ENCODE measurements at regions not wholly inside any gene's neighbourhood (a gene's known extent, or its start where the extent isn't known, plus 50 kb on each side); places are given as distances from the start of the nearest gene placed in this dataset.

GRCh38 chr4:155559915-155560314 lies 106.7 kb upstream of the GUCY1A1 start:
- DNase-seq (ENCODE audit: low read depth, low spot score) = no peak
- H3K9ac ChIP-seq (ENCODE audit: insufficient read length, low read depth) = no peak overlapping the region
- no peaks in the 10 kb centered on the region for H3K9me3 ChIP-seq (ENCODE audit: insufficient read depth, low read length)
- H3K27me3 ChIP-seq (ENCODE audit: insufficient read depth, insufficient read length) = no peaks in the 10 kb centered on the region
- no peaks in the 10 kb centered on the region for H3K36me3 ChIP-seq (ENCODE audit: insufficient read depth, insufficient read length, low read length)
- no peaks in the 10 kb centered on the region for H3K4me1 ChIP-seq (ENCODE audit: insufficient read depth, insufficient read length)
- no peak overlapping the region for H3K4me3 ChIP-seq (ENCODE audit: insufficient read length, low read depth)
- TF ChIP-seq SUZ12 (IDR thresholded peaks at IDR 0.05; ENCODE audit: extremely low read depth, insufficient read depth, insufficient read length) (no peak), ZNF274 (IDR thresholded peaks at IDR 0.05; ENCODE audit: low read depth, low read length) (no peak), YY1 (IDR thresholded peaks at IDR 0.05; ENCODE audit: insufficient read depth, insufficient read length) (no peak)

GRCh38 chr4:155552180-155552579 lies 114.5 kb upstream of the GUCY1A1 start:
- no peaks in the 10 kb centered on the region for H3K27me3 ChIP-seq (ENCODE audit: insufficient read depth, insufficient read length)
- TF ChIP-seq SUZ12 (IDR thresholded peaks at IDR 0.05; ENCODE audit: extremely low read depth, insufficient read depth, insufficient read length) (no peak), YY1 (IDR thresholded peaks at IDR 0.05; ENCODE audit: insufficient read depth, insufficient read length) (no peak), ZNF274 (IDR thresholded peaks at IDR 0.05; ENCODE audit: low read depth, low read length) (no peak)
- peak overlapping the region; percentile 50 for H3K9ac ChIP-seq (ENCODE audit: insufficient read length, low read depth)
- H3K4me1 ChIP-seq (ENCODE audit: insufficient read depth, insufficient read length) = no peaks in the 10 kb centered on the region
- H3K9me3 ChIP-seq (ENCODE audit: insufficient read depth, low read length) = no peaks in the 10 kb centered on the region
- H3K36me3 ChIP-seq (ENCODE audit: insufficient read depth, insufficient read length, low read length) = no peaks in the 10 kb centered on the region
- peak; percentile 15 for DNase-seq (ENCODE audit: low read depth, low spot score)
- no peak overlapping the region for H3K4me3 ChIP-seq (ENCODE audit: insufficient read length, low read depth)

DNA sequence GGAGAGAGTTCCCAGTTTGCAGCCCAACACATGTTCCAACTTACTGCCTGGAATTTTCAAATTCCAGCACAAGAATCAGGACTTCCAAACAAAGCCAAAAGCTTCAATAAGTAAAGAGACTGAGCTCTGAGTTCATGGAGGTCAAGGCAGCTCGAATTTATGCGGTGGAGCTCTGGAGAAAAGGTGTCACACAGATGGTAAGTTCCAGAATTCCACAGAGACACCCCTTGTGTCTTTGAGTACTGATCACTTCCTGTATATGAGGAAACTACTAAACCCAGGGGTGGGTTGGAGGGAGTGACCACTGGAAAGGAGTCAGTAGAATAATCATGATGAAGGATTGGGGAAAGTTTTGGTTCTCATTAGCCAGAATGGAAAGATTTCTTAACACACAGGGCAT lies 118.5 kb upstream of the GUCY1A1 start:
- Histone ChIP-seq H3K4me1 (ENCODE audit: insufficient read depth, insufficient read length) (no peaks in the 10 kb centered on the region), H3K27me3 (ENCODE audit: insufficient read depth, insufficient read length) (no peaks in the 10 kb centered on the region), H3K36me3 (ENCODE audit: insufficient read depth, insufficient read length, low read length) (no peaks in the 10 kb centered on the region), H3K4me3 (ENCODE audit: insufficient read length, low read depth) (no peak overlapping the region), H3K9ac (ENCODE audit: insufficient read length, low read depth) (no peak overlapping the region), H3K9me3 (ENCODE audit: insufficient read depth, low read length) (peaks cover 10% of the 10 kb centered on the region; the same call in 1 of the 2 replicates)
- TF ChIP-seq SUZ12 (IDR thresholded peaks at IDR 0.05; ENCODE audit: extremely low read depth, insufficient read depth, insufficient read length) = no peak
- TF ChIP-seq YY1 (IDR thresholded peaks at IDR 0.05; ENCODE audit: insufficient read depth, insufficient read length) = no peak
- TF ChIP-seq ZNF274 (IDR thresholded peaks at IDR 0.05; ENCODE audit: low read depth, low read length) = no peak
- no peak for DNase-seq (ENCODE audit: low read depth, low spot score)

- Histone ChIP-seq H3K36me3 (ENCODE audit: insufficient read depth, insufficient read length, low read length) (no peaks in the 10 kb centered on the region), H3K4me1 (ENCODE audit: insufficient read depth, insufficient read length) (no peaks in the 10 kb centered on the region), H3K9ac (ENCODE audit: insufficient read length, low read depth) (no peak overlapping the region), H3K9me3 (ENCODE audit: insufficient read depth, low read length) (peaks cover 10% of the 10 kb centered on the region; the same call in 1 of the 2 replicates), H3K27me3 (ENCODE audit: insufficient read depth, insufficient read length) (no peaks in the 10 kb centered on the region), H3K4me3 (ENCODE audit: insufficient read length, low read depth) (no peak overlapping the region)
- TF ChIP-seq YY1 (IDR thresholded peaks at IDR 0.05; ENCODE audit: insufficient read depth, insufficient read length) (no peak), ZNF274 (IDR thresholded peaks at IDR 0.05; ENCODE audit: low read depth, low read length) (no peak), SUZ12 (IDR thresholded peaks at IDR 0.05; ENCODE audit: extremely low read depth, insufficient read depth, insufficient read length) (no peak)
- DNase-seq (ENCODE audit: low read depth, low spot score) = no peak
Observed at GRCh38 chr4:155546451-155546850, 120.2 kb upstream of the GUCY1A1 start.

- Histone ChIP-seq H3K27me3 (ENCODE audit: insufficient read depth, insufficient read length) (no peaks in the 10 kb centered on the region), H3K9me3 (ENCODE audit: insufficient read depth, low read length) (peaks cover 10% of the 10 kb centered on the region; the same call in 1 of the 2 replicates), H3K9ac (ENCODE audit: insufficient read length, low read depth) (no peak overlapping the region), H3K4me1 (ENCODE audit: insufficient read depth, insufficient read length) (no peaks in the 10 kb centered on the region), H3K4me3 (ENCODE audit: insufficient read length, low read depth) (no peak overlapping the region), H3K36me3 (ENCODE audit: insufficient read depth, insufficient read length, low read length) (no peaks in the 10 kb centered on the region)
- no peak for TF ChIP-seq SUZ12 (IDR thresholded peaks at IDR 0.05; ENCODE audit: extremely low read depth, insufficient read depth, insufficient read length)
- no peak for TF ChIP-seq ZNF274 (IDR thresholded peaks at IDR 0.05; ENCODE audit: low read depth, low read length)
- no peak for TF ChIP-seq YY1 (IDR thresholded peaks at IDR 0.05; ENCODE audit: insufficient read depth, insufficient read length)
- no peak for DNase-seq (ENCODE audit: low read depth, low spot score)
Observed at GRCh38 chr4:155545456-155545855, 121.2 kb upstream of the GUCY1A1 start.

- H3K4me1 ChIP-seq (ENCODE audit: insufficient read depth, insufficient read length) = no peaks in the 10 kb centered on the region
- TF ChIP-seq ZNF274 (IDR thresholded peaks at IDR 0.05; ENCODE audit: low read depth, low read length) (no peak), YY1 (IDR thresholded peaks at IDR 0.05; ENCODE audit: insufficient read depth, insufficient read length) (no peak), SUZ12 (IDR thresholded peaks at IDR 0.05; ENCODE audit: extremely low read depth, insufficient read depth, insufficient read length) (no peak)
- no peak overlapping the region for H3K4me3 ChIP-seq (ENCODE audit: insufficient read length, low read depth)
- H3K27me3 ChIP-seq (ENCODE audit: insufficient read depth, insufficient read length) = no peaks in the 10 kb centered on the region
- H3K36me3 ChIP-seq (ENCODE audit: insufficient read depth, insufficient read length, low read length) = no peaks in the 10 kb centered on the region
- H3K9me3 ChIP-seq (ENCODE audit: insufficient read depth, low read length) = peaks cover 10% of the 10 kb centered on the region; the same call in 1 of the 2 replicates
- DNase-seq (ENCODE audit: low read depth, low spot score) = no peak
- no peak overlapping the region for H3K9ac ChIP-seq (ENCODE audit: insufficient read length, low read depth)
Observed at GRCh38 chr4:155544547-155544946, 122.1 kb upstream of the GUCY1A1 start.

DNA sequence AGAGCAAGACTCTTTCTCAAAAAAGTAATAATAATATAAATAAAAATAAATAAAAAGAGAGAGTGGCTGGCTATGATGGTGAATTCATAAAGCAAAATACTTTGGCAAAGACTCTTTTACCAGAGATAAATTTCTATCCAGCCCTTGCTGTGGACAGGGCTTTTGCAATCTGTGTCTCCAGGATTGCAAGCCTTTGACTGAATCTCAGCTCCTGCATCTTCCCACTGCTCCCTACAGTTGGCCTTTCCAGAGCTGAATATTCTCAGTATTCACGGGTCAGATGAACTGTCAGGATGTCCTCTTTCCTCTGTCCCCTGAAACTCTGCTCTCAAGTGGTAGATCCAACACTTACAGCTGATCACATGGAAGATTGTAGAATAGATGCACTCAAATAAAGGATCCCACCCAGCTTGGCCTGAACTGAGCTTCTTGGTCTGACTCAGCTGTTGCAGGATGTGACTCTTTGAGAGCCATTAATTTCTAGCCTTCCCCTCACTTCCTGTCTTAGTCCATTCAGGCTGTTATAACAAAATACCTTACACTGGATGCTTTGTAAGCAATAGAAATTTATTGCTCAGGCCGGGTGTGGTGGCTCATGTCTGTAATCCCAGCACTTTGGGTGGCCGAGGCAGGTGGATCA lies 123.4 kb upstream of the GUCY1A1 start:
- no peaks in the 10 kb centered on the region for H3K27me3 ChIP-seq (ENCODE audit: insufficient read depth, insufficient read length)
- H3K9ac ChIP-seq (ENCODE audit: insufficient read length, low read depth) = no peak overlapping the region
- no peaks in the 10 kb centered on the region for H3K4me1 ChIP-seq (ENCODE audit: insufficient read depth, insufficient read length)
- peaks cover 10% of the 10 kb centered on the region; the same call in 1 of the 2 replicates for H3K9me3 ChIP-seq (ENCODE audit: insufficient read depth, low read length)
- H3K4me3 ChIP-seq (ENCODE audit: insufficient read length, low read depth) = no peak overlapping the region
- no peaks in the 10 kb centered on the region for H3K36me3 ChIP-seq (ENCODE audit: insufficient read depth, insufficient read length, low read length)
- DNase-seq (ENCODE audit: low read depth, low spot score) = no peak
- TF ChIP-seq SUZ12 (IDR thresholded peaks at IDR 0.05; ENCODE audit: extremely low read depth, insufficient read depth, insufficient read length) (no peak), YY1 (IDR thresholded peaks at IDR 0.05; ENCODE audit: insufficient read depth, insufficient read length) (no peak), ZNF274 (IDR thresholded peaks at IDR 0.05; ENCODE audit: low read depth, low read length) (no peak)
